ENCODE measurements at regions not wholly inside any gene's neighbourhood (a gene's known extent, or its start where the extent isn't known, plus 50 kb on each side); places are given as distances from the start of the nearest gene placed in this dataset.
A peak's percentile ranks its signal among the peaks of the same experiment; 100 is the strongest.

DNA sequence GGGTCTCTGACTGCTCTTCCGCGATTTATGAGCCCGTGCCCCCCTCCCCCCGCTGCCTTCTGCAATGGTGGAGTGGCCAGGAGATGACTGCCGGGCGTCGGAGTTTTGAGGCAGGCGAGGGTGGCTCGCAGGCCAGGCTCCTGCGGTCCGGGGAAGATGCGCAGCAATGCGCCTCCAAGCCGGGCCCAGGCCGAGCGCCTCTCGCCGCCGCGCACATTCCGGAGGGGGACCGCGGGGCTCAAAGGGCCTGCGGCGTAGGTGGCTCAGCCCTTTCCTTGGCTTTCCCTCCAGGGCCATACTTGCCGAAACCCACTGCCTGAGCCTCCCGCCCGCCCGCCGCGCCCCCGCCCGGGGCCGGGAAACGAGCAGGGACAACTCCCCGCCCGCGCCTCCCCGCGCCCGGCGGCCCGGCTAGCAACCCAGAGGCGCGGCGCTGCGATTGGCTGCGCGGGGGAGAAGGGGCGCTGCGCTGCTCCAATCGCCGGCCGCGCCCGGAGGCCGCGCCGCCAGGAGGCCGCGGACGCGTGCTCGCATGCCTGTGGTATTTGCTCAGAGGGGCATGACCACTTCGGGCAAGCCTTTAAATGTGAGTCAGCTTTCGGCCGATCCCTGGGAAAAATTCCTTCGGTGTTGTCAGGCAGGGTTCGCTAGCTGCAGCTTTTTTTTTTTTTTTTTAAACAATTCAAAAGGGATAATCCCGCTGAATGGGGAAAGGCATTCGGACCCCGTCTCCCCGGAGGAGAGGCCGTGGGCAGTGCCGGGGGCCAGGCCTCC is 157.9 kb upstream of the PARP11 start:
- DNase-seq (ENCODE audit: low read depth in 2 of 3, low spot score in 2 of 3): peak; percentile 46 to 58 (median 48)

DNA sequence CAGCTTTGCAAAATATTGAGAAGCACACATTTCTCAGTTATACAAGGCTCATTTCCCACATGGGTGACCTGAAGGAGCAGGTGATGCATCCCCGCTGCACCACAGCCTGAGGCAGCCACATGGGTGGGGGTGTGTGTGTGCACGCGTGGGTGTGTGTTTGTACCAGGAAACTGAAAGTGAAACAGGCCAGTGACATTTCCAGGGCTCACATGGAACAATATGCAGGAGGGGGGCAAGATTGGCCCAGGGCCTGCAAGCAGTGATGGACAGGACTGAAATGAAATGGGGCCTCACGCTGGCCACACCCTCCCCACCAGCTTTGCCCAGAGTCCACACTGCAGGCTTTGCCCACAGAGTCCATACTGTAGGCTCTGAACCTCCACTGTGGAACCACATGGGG is 154.2 kb upstream of the PARP11 start:
- DNase-seq (ENCODE audit: low read depth in 2 of 3, low spot score in 2 of 3): peak in 1 of 3 experiments; percentile 23

DNA sequence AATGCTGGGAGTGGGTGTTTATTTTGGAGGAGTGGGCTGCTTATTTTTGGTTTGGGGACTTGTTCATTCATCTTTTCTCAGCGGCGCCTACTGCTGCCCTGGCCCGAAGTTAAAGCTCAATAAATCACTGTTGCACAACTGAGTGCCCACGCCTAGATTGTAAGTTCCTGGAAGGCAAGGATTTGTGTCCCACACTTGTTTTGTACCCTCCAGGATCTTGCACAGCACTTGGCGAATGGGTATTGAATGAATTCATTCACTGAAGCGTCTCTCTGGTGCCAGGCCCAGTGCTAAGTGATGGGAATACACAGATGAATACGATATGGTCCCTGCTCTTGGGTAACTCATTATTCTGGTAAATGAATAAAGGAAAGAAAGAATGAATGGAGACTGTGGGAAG is 153.3 kb upstream of the PARP11 start:
- DNase-seq (ENCODE audit: low read depth in 2 of 3, low spot score in 2 of 3): no peak

DNA sequence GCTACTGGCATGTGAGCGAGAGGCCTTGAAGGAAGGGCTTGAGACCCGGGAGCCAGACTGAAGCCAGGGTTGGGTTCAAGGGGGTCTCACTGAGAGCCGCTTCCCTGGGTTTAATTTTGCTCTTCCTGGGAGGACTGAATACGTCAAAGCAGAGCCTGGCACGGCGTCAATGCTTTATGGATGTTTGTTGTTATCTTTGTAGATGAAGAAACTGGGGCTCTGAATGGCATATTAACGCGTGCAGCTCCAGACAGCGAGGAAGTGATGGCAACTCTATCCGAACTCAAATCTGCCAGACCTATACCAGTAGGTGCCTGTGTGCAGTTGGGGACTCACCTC is 152.8 kb upstream of the PARP11 start:
- no peak for DNase-seq (ENCODE audit: low read depth in 2 of 3, low spot score in 2 of 3)

DNA sequence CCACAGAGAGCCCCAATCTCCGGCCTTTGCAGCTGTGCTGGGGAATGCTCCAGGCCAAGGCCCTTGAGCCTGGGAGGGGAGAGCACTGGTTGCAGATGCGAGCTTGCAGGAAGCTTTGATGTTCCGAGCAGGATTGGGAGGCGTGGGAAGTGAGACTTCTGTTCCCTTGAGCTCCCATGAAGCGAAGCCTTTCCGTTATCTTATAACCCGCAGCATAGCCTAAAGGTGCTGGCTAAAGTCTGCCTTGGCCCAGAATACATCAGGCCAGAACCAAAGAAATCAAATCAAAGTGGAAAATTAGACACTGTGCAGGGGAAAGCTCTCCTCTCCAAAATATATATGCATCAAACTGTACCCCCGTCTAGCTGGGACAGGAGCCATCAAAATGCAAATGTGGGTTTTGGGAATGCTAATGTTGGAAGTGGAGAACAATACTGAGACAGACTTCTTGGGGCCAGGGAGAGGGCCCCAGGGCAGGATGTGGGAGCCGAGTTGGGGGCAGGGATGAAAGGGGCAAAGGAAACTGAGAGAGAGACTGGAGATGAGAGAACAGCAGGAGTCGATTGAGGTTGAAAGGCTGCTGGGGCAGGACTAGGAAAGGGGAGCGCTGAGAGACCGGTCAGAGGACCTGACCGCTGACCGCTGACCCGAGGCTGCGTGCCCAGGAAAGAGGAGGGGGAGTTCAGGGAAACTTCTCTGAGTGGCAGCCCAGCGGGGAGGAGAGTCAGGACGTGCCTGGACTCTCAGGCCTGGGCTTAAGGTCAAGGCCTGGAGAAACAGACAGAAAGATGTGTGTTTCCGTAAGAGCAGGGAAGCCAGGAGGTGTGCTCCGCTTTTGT is 152.2 kb upstream of the PARP11 start:
- DNase-seq (ENCODE audit: low read depth in 2 of 3, low spot score in 2 of 3): no peak

DNA sequence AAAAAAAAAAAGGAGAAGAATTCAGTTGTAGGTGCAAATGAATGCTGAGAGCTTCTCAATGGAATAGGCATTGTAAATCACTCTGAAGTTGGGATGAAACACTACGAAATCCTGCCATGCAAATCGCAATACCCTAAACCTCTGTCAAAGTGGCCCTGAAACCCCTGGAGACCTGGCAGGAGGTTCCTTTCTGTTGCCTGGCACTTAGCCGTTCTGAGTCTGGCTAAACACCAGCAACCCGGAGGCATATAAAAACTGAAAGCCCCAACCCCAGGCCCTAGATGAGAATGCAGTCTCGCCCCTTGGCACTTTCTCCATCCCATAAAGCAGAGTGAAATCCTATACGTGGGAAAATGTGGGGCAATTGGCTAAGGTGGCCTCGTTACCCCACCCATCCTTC is 151.5 kb upstream of the PARP11 start:
- DNase-seq (ENCODE audit: low read depth in 2 of 3, low spot score in 2 of 3): no peak

DNA sequence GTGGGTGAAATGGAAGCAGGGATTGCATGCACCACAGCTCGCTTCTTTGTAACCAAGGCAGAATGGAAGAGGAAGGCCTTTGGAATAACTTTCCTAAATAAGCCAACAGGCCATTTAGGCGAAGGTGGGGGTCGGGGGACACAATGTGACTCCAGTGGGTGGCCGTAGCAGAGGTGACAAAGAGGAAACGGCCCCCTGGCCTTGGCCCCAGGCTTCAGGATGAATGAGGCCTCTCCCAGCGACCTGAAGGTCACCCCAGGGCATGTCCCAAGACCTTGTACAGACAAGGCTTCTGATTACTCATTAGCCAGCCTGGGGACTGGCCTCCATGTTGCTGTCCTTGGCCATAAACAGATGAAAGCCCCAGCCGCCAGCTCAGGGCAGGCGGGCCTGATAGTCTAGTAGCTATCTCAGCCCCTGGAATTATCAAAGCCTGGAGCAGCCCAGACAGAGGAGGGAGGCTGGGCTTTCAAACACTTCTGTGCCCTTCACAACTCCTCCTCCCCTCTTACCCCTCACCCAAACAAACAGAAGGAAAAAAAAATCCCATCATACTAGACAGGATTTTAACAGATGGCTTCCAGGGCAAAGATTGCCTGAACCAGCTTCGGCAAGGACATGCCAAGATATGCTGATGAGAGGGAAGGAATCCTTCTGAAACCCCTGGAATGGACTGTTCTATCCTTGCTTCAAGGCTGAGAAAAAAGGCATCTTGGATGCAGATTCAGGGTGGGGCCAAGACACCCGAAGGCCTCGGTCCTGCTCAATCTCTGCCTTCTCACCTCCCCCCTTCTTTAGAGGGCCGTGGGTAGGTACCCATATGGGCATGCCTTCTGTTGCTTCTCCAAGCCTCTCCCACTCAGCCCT is 142.3 kb upstream of the PARP11 start:
- no peak for DNase-seq (ENCODE audit: low read depth in 2 of 3, low spot score in 2 of 3)

DNA sequence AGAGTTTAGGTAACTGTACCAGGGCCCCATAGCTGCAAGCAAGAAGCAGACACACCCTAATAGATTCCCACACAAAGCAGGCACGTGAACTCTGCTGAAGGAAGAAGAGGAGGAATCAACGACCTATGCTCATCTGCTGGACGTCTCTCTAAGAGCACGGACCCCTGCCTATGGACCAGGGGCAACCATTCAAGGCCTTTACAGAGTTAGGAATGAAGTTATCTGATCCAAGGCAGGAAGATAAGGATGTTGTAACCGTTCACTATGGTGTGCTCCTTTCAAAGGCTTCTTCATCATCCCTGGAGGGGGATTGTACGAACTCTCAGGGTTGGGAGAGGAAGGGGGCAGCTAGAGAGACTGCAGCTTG is 141.6 kb upstream of the PARP11 start:
- no peak for DNase-seq (ENCODE audit: low read depth in 2 of 3, low spot score in 2 of 3)

DNA sequence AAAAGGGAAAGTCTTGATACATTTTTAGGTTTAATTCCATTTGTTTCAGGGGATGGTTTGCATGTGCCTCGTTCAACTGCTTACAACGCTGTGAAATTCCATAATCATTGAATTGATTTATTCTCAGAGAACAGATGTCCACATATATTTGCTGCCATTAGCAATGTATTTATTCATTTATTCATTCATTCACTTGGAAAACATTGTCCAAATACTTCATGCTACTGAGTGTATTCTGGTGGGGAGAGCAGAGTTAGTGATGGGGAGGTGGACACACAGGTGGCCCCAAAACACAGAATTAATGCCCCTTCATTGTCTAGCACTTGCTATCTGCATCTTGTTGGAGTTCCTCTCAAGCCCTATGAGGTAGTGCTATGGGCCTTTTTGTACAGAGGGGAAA is 141.2 kb upstream of the PARP11 start:
- DNase-seq (ENCODE audit: low read depth in 2 of 3, low spot score in 2 of 3): no peak

DNA sequence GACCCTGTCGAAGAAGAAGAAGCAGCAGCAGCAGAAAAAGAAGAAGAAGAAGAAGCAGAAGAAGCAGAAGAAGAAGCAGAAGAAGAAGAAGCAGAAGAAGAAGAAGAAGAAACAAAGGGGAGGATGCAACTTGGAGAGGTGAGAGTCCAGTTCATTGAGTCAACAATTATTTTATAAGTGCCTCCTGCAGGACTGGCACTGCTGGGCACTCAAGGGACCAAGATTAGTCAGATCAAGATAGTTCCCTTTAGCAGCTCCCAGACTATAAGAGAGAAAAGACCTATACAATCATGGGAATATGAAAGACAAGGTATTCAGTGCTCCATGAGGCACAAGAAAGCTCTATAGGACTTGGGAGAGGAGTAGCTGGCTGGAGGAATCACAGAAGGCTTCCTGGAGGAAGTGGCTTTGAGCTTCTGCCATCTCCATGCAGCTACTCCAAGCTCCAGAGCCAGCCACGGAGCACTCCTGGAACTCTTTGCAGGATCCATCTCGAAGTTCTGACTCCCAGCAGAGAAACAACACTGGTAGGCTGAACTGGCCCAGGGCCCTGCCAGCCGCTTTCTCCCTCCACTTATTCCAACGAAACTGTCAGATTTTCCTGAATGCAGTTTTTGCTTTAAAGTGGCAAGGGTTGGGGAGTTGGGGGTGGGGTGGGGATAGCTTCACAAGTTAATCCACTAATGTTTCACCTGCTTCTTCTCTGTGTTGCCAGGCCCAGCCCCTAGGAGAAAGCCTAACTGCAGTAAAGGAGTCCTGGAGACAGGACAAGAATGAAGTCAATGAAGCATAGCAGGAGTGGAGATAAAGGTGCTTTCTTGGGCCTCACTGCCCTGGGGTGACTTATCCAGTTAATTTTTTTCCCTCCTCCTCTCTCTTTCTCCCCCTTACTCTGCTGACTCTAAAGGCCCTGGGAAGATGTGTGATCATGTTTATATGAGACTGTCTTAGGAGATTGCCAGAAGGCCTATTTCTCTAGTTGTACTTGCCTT is 140.1 kb upstream of the PARP11 start:
- DNase-seq (ENCODE audit: low read depth in 2 of 3, low spot score in 2 of 3): no peak

DNA sequence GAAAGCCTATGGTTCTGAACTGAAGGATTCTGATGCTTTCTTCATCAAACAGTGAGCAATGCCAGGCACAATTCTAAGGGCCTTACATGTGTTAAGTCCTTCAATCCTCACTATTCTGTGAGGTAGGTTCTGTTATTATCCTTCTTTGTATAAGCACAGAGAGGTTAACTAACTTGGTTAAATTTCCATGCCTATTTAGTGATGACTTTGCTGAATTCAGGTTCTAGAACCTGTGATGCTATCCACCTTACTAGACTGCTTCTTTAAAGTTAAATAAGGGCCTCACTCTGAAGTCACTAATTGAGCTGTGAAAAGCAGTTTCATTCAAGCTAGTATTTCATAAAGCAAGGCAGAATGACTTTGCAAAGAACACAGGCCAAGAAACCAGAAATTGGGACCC is 138.9 kb upstream of the PARP11 start:
- DNase-seq (ENCODE audit: low read depth in 2 of 3, low spot score in 2 of 3): no peak

DNA sequence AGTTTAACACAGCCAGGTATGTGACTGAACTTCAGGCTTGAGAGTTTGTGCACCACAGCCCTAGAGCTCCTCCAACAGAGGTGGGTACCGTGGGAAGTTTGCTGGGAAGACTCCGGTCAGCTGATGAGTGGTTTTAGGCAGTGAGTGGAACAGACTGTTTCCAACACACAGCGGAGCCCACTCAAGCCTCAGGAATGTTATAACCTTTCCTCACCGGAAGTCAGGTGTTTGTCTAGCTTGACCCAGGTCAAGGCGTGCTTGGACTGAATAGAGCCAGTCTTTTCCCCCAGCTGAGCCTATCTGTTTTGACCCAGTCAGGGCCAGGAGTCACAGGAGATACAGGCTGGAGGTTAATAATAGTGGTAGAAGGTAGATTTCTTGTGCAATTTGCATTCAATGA is 138.4 kb upstream of the PARP11 start:
- no peak for DNase-seq (ENCODE audit: low read depth in 2 of 3, low spot score in 2 of 3)

DNA sequence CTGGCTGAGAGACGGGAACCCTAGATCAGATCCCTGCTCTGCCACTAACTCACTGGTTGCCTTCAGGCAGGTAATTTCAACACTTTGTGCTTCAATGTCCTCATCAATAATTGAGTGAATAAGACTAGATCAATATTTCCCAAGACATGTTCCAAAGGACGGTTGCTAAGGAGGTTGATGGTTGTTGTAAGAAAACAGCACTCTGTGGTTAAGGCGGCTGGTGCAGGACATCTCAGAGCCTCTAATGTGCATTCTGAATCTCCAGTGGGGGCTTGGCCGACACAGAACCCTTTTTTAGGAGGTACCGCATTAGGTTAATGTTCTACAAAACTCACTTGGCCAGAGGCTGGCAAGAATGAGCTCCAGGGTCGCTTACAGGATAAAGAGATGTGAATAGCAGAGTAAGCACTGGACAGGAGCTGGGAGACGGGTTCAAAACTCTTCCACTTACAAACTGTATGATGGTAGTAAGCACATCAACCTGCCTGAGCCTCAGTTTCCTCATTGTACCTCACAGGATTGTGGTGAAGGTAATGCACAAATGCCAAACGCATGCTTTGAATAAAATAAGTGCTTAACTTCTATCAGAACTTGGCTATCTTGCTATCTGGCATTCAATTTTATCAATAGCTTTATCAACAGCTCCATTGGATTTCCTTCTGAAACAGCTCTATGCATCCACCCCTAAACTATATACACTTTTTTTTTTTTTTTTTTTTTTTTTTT is 136.9 kb upstream of the PARP11 start:
- DNase-seq (ENCODE audit: low read depth in 2 of 3, low spot score in 2 of 3): no peak

DNA sequence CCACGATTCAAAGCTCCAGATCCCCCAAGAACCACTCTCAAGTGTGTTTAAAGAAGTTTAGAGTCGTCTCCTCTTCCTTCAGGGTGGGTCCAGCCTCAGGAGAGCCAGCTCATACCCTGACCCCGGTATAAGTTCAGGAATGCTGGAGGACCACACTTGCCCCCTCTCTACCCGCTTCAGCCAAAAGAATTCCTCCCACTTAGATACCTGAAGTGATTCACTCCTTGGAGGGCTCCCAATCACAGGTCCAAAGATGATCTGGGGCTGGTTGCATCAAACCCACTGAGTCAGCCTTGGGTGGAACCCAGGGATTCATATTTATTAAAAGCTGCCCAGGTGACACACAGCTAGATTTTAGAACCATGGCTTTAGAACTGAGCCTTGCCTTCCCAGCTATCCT is 133.5 kb upstream of the PARP11 start:
- DNase-seq (ENCODE audit: low read depth in 2 of 3, low spot score in 2 of 3): no peak

DNA sequence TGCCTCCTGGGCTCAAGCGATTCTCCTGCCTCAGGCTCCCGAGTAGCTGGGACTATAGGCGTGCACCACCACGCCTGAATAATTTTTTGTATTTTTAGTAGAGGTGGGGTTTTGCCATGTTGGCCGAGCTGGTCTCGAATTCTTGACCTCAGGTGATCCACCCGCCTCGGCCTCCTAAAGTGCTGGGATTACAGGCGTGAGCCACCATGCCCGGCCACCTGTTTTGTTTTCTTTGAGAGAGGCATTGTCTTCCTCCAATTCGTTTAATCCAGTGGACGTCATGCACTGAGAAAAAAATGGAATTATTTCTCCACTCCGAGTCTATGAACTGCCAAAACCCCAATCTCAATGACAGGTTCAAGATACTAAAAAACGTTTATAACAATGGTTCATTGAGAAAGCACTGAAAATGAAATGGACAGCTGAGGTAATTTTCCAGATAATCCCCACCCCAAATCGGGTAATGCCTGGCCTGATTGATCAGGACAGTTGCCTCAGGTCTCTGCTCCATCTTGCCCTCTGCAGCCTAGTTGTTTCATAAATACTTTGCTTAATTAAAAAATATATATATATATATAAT is 132.7 kb upstream of the PARP11 start:
- DNase-seq (ENCODE audit: low read depth in 2 of 3, low spot score in 2 of 3): no peak

DNA sequence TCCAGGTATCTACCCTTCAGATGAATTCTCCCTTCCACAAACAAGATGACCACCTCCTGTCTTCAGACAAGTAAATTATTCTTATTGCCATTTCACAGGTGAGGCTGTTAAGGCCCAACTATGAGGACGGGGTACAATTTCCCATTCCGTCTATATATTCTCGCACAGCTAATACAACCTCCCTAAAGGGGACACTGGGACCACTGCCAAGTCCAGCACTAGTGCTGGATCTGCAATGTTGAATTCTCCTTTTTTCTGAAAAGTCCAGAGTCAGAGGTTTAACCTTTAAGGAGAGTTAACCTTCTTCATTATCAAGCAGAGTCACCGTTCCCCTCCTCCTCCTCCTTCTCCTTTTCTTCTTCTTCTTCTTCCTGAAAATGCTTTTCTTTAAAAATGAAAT is 130.4 kb upstream of the PARP11 start:
- DNase-seq (ENCODE audit: low read depth in 2 of 3, low spot score in 2 of 3): no peak

DNA sequence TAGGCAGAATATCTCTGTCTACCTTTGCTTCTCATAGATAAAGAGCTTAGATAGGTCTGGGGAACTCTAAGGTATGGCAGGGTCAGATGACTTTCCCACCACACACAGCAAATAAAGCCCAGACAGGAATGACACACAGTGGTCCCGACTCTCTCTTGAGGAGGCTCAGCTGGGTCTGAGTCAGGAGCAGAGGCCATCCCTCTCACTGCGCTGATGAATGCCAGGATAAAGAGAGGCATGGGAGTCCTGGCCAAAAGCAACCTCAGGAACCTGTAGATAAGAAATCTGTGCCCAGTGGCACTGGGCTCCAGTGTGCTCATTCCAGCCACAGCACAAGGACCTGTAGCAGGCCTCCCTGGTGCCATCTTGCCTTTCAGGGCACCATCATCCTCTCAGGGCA is 129.4 kb upstream of the PARP11 start:
- no peak for DNase-seq (ENCODE audit: low read depth in 2 of 3, low spot score in 2 of 3)

DNA sequence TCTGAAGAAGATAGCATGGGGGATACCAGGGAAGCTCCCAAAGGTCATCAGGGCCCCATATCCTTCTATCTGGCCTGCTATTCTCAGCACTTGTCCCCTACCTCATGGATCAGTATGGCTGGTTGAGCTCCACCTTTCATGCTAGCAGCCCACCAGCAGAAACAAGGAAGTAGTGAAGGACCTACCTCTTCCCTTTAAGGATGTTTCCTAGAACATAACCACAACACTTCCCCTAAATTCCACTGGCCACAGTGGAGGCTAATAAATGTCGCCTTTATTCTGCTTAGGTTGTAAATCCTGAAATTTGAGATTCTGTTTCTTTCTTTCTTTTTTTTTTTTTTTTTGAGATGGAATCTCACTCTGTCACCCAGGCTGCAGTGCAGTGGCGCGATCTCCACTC is 128.6 kb upstream of the PARP11 start:
- no peak for DNase-seq (ENCODE audit: low read depth in 2 of 3, low spot score in 2 of 3)

DNA sequence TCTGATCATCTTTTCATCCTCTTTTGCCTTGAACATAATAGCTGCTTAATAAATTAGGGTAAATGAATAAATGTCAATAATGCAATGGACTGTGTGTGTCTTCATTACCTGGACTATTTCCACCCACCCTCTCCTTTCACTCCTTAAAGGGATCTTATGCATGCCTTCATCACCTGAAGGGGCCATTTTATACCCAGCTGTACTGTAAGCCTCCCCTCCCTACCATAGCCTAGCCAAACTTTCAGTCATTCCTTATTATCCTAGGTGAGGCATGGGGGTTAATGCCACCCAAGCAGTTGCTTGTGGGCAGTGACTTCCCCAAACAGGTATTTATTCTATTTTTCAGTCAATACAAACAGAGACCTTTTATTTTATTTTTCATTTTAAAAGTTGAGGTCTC is 127.8 kb upstream of the PARP11 start:
- DNase-seq (ENCODE audit: low read depth in 2 of 3, low spot score in 2 of 3): no peak

DNA sequence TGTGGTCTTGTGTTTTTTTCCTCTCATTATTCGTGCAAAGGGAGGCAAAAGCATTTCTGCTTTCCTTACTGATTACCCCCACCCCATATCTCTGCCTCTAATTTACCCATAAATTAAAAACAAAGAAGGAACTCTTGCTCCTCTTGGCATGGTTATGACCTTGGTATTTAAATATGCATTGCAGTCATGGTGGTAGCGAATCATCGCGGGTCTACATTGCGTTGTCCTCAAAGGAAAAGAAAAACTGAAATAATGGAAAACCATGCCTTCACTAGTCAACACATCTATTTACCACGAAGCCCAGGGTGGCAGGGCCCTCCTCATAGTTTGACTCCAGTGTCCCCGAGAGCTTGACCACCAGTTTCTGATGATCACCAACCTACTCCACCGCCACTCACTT is 126.7 kb upstream of the PARP11 start:
- no peak for DNase-seq (ENCODE audit: low read depth in 2 of 3, low spot score in 2 of 3)

Measured in activated CD8-positive, alpha-beta memory T cell treated with anti-CD3 and anti-CD28 coated beads for 48 hours (primary cell).